HG02763 (cell line): ENCODE measurements at regions not wholly inside any gene's neighbourhood (a gene's known extent, or its start where the extent isn't known, plus 50 kb on each side); places are given as distances from the start of the nearest gene placed in this dataset.

Source experiments
- ATAC-seq: cut with Tn5 transposase; IDR thresholded peaks from one replicate; pipeline ENCODE4 v1.9.1; 2021; ENCODE audit warnings: mild to moderate bottlenecking, moderate library complexity; ENCODE audit not compliant: unreplicated experiment

- no peak for ATAC-seq
These were observed 810.3 kb upstream of the SALL3 start for GRCh38 chr18:78169174-78169864.

- ATAC-seq: no peak
These were observed 807.7 kb upstream of the SALL3 start for GRCh38 chr18:78171954-78172353.

GRCh38 chr18:78174737-78175136 lies 804.9 kb upstream of the SALL3 start:
- no peak for ATAC-seq

GRCh38 chr18:78178812-78179211 lies 800.8 kb upstream of the SALL3 start:
- no peak for ATAC-seq

- no peak for ATAC-seq
These were observed 798.9 kb upstream of the SALL3 start for GRCh38 chr18:78180741-78181140.

- no peak for ATAC-seq
These were observed 795.8 kb upstream of the SALL3 start for GRCh38 chr18:78183815-78184214.

- no peak for ATAC-seq
These were observed 788.3 kb upstream of the SALL3 start for GRCh38 chr18:78191276-78191675.

- ATAC-seq: no peak
These were observed 787.6 kb upstream of the SALL3 start for GRCh38 chr18:78192054-78192453.

GRCh38 chr18:78196280-78196679 lies 783.3 kb upstream of the SALL3 start:
- no peak for ATAC-seq

- ATAC-seq: no peak
These were observed 780.6 kb upstream of the SALL3 start for GRCh38 chr18:78199002-78199401.

- no peak for ATAC-seq
These were observed 780.0 kb upstream of the SALL3 start for GRCh38 chr18:78199611-78200010.

- ATAC-seq: no peak
These were observed 771.7 kb upstream of the SALL3 start for GRCh38 chr18:78207942-78208341.

GRCh38 chr18:78208461-78208860 lies 771.2 kb upstream of the SALL3 start:
- ATAC-seq: no peak

GRCh38 chr18:78213361-78213994 lies 766.1 kb upstream of the SALL3 start:
- no peak for ATAC-seq

- no peak for ATAC-seq
These were observed 758.1 kb upstream of the SALL3 start for GRCh38 chr18:78221496-78221895.

GRCh38 chr18:78228974-78229373 lies 750.6 kb upstream of the SALL3 start:
- ATAC-seq: no peak

GRCh38 chr18:78230911-78231310 lies 748.7 kb upstream of the SALL3 start:
- ATAC-seq: no peak

- ATAC-seq: no peak
These were observed 747.4 kb upstream of the SALL3 start for GRCh38 chr18:78232196-78232595.

GRCh38 chr18:78237864-78238263 lies 741.8 kb upstream of the SALL3 start:
- no peak for ATAC-seq

GRCh38 chr18:78238404-78239089 lies 741.1 kb upstream of the SALL3 start:
- ATAC-seq: no peak

- ATAC-seq: no peak
These were observed 740.5 kb upstream of the SALL3 start for GRCh38 chr18:78239090-78239457.

- ATAC-seq: no peak
These were observed 739.5 kb upstream of the SALL3 start for GRCh38 chr18:78240101-78240500.
